Inflammatory macrophage treated with lipopolysaccharide for 4 hours (primary cell): ENCODE measurements at regions not wholly inside any gene's neighbourhood (a gene's known extent, or its start where the extent isn't known, plus 50 kb on each side); places are given as distances from the start of the nearest gene placed in this dataset.
A peak's percentile ranks its signal among the peaks of the same experiment; 100 is the strongest.

Experiments
- DNase-seq: peaks from one replicate; pipeline ENCODE4 v3.0.0-alpha.2; 2020

GRCh38 chr17:63134867-63135266 lies 168.8 kb downstream of the TANC2 start:
- no peak for DNase-seq

DNA sequence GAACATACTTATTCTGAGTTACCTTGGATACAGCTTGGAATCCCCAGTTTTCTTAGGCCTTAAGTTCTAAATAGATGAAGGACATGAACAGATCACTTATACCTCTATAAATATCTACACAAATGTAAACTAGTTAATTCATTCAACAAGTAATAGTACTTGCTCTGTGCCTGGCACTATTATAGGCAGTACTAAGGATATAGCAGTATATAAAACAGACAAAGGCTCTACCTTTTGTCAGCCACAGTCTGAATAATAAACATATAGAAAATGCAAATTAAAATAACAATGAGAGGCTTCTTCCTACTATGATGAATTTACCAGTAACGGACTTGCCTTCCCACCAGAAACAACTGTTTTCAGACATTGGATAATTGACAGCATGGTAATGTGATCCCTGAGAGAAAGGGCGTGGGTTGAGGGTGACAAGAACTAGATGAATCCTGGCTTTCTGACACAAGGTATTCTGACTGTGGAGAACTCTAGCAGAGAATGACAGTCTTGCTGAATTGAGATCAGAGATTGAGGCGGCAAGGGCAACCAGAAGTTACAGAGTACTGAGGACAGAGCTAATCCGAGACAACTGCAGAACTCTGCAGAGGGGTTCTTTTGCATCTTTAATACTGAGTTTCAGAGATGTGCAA lies 170.5 kb downstream of the TANC2 start:
- no peak for DNase-seq

GRCh38 chr17:63137163-63137562 lies 171.1 kb downstream of the TANC2 start:
- no peak for DNase-seq

GRCh38 chr17:63138713-63139112 lies 172.7 kb downstream of the TANC2 start:
- peak; percentile 48 for DNase-seq

DNA sequence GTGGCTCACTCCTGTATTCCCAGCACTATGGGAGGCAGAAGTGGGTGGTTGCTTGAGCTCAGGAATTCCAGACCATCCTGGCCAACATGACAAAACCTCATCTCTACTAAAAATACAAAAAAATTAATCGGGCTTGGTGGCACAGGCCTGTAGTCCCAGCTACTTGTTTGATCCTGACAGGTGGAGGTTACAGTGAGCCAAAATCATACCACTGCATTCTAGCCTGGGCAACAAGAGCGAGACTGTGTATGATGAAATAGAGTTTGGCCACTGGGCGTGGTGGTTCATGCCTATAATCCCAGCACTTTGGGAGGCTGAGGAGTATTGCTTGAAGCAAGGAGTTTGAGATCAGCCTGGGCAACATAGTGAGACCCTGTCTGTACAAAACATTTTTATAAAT lies 173.3 kb downstream of the TANC2 start:
- DNase-seq: no peak

DNA sequence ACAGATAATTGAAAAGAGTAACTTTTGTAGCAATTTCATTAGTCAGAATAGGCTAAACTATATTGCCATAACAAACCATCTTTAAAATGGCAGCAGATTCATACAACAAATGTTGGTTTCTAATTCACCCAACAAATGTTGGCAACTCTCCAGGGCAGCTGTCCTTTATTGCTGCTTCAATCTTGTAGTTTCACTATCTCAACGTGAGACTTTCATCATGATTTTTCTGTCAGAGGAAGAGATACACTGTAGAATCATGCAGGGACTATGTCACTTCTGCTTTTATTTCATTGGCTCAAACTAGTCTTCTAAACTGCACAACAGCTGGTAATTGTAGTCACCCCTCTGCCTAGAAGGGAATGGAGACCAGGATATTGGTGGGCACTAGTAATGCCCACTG lies 174.2 kb downstream of the TANC2 start:
- peak; percentile 97 for DNase-seq

- no peak for DNase-seq
Measured at GRCh38 chr17:63142836-63143235, 176.8 kb downstream of the TANC2 start.

GRCh38 chr17:63150490-63150889 lies 184.5 kb downstream of the TANC2 start:
- DNase-seq: no peak

GRCh38 chr17:63150994-63151464 lies 185.0 kb downstream of the TANC2 start:
- DNase-seq: no peak

- no peak for DNase-seq
Measured at GRCh38 chr17:63151941-63152523, 186.0 kb downstream of the TANC2 start.

DNA sequence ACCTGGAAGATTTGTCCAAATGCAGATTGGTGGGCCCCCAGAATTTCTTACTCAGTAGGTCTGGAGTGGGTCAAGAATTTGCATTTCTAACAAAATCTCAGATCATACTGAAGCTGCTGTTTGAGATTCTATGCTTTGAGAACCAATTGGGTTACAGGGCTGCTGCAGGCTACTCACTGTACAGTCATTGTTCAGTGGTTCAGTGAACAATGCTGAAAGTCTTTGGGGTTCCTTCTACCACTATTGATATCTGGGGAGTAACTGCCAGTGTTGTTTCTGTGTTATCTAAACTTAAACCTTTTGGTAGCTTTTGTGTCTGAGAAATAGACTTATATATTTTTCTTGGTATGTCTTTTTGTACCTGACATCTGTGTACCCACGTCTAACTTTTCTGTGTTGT lies 187.5 kb downstream of the TANC2 start:
- DNase-seq: no peak

- no peak for DNase-seq
Measured at GRCh38 chr17:63154586-63155244, 188.7 kb downstream of the TANC2 start.

GRCh38 chr17:63156986-63157385 lies 191.0 kb downstream of the TANC2 start:
- DNase-seq: peak; percentile 13

- DNase-seq: no peak
Measured at GRCh38 chr17:63162406-63163157, 196.5 kb downstream of the TANC2 start.

- no peak for DNase-seq
Measured at GRCh38 chr17:63163158-63163520, 197.1 kb downstream of the TANC2 start.

DNA sequence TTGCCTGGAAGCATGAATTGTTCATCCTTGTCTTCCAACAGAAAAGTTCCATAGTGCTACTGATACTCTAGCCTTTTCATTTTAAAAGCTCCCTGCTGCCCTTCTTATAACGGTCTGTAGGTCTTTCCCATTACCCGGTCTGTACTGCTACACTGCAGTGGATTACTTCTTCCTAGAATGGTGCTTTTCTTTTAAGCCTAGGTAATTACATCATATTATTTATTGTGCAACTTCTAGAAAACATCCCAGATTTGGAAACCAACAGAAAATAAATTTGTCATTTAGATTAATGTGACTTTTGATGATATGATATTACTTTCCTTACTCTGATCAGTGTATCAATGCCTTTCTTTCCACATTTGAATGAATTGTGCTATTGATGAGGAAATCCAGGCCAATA lies 199.4 kb downstream of the TANC2 start:
- DNase-seq: peak; percentile 62

- DNase-seq: no peak
Measured at GRCh38 chr17:63170795-63171194, 204.8 kb downstream of the TANC2 start.

DNA sequence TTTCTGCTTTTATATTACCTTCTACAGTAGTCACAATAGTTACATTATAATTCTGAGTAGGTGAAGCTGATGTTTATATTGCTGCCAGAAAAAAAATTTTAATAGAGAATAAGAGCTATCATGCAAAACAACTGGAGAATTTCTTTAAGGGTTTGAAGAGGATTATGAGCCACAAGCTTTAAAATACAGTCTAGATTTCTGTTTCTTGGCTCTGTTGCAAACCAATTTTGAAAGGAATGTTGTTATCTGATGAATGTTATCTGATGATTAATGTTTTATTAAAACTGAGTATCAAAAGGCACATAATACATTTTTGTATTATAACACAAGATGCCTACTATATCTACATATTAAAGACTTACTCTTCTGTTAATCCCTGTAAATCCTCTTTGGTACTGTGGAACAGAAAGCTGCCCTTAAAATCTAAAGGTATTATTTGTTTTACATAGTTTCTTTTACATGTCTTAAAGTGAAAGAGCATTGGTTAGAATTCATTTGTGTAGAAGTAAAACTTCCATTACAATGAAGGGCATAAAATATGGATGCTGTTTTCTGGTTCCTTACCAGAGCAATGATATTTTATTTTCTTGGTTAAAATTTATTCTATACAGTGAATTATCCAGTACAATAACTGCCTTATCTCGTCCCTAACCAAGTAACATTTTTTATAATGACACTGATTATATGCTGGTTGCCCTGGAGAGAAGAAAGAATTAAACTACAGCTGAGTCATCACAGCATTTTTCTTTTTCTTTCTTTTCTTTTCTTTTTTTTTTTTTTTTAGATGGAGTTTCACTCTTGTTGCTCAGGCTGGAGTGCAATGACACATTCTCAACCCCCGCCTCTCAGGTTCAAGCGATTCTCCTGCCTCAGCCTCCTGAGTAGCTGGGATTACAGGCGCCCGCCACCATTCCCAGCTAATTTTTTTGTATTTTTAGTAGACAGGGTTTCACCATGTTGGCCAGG lies 205.7 kb downstream of the TANC2 start:
- DNase-seq: no peak

GRCh38 chr17:63173450-63173849 lies 207.4 kb downstream of the TANC2 start:
- no peak for DNase-seq

DNA sequence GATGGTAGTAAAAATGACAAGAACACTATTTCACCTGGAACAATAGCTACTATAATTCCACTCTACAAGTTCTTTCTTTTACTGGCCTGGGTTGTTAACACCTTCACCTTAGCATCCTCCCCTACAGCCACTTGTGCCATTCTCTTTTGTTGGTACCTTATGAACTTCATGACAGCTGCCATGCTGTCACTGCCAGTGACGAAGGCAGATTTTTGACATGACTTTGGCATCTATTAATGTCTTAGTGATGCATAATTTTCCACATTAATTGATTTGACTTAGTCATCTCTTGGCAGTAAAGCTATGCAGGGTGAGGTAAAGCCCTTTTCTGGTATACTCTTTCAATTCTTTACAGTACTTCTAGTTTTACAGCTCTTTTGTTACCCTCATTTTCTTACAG lies 207.9 kb downstream of the TANC2 start:
- DNase-seq: no peak

- DNase-seq: no peak
Measured at GRCh38 chr17:63178530-63178929, 212.5 kb downstream of the TANC2 start.

GRCh38 chr17:63181856-63182255 lies 215.8 kb downstream of the TANC2 start:
- DNase-seq: no peak

DNA sequence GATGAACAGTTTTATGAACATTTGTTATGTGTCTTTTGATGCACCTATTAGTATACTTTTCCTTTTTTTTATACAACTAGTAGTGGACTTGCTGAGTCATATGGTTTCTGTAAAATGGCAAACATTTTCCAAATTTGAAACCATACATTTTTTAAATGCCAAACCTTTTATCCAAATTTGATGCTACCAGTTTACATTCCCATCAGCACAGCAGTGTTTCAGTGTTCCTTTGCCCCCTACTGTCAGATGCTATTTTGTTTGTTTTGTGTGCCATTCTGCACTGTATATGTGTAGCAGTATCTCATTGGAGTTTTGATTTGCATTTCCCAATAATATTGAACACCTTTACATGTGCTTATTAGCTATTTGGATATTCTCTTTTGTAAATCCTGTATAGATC lies 219.4 kb downstream of the TANC2 start:
- no peak for DNase-seq
